ENCODE measurements at regions not wholly inside any gene's neighbourhood (a gene's known extent, or its start where the extent isn't known, plus 50 kb on each side); places are given as distances from the start of the nearest gene placed in this dataset.

- Histone ChIP-seq H3K9ac (ENCODE audit: low read depth, low read length) (no peak overlapping the region), H3K56ac (ENCODE audit: extremely low read depth, insufficient read depth, low read length) (no peak overlapping the region), H3K4me2 (ENCODE audit: low read depth, low read length) (no peak overlapping the region), H4K20me1 (ENCODE audit: insufficient read depth, low read length) (no peaks in the 10 kb centered on the region), H3K4me1 (ENCODE audit: control insufficient read depth, insufficient read depth, low read length) (no peaks in the 10 kb centered on the region), H3K27me3 (ENCODE audit: control insufficient read depth, insufficient read depth, low read length) (no peaks in the 10 kb centered on the region), H3K14ac (replicated peaks; ENCODE audit: low read depth, low read length) (no peak overlapping the region), H2BK15ac (ENCODE audit: low read depth, low read length) (no peak overlapping the region), H2BK120ac (ENCODE audit: low read depth, low read length) (no peak overlapping the region), H3K4ac (ENCODE audit: low read depth, low read length) (no peak overlapping the region), H3K36me3 (ENCODE audit: control insufficient read depth, insufficient read depth, low read length) (no peaks in the 10 kb centered on the region), H3K79me1 (ENCODE audit: low read depth in 1 of 2, low read length in 2 of 2) (no peaks in the 10 kb centered on the region), H4K91ac (ENCODE audit: insufficient read depth, low read depth, low read length) (no peak overlapping the region), H2AK5ac (ENCODE audit: low read depth, low read length) (no peak overlapping the region), H3K9me3 (ENCODE audit: control insufficient read depth, insufficient read depth, low read length) (0 out of 2 replicates have a peak, but pooled peaks cover 2% of the 10 kb centered on the region), H3K9me1 (ENCODE audit: insufficient read depth, low read length) (no peaks in the 10 kb centered on the region), H4K5ac (ENCODE audit: low read depth, low read length) (no peak overlapping the region), H2BK20ac (ENCODE audit: low read depth, low read length) (no peak overlapping the region), H2BK5ac (ENCODE audit: low read depth, low read length, poor library complexity, severe bottlenecking) (no peak overlapping the region), H4K8ac (ENCODE audit: low read depth in 2 of 2, low read length in 2 of 2) (no peak overlapping the region), H2AK9ac (replicated peaks; ENCODE audit: low read depth, low read length, poor library complexity) (no peak overlapping the region), H3K23ac (ENCODE audit: low read depth, low read length) (no peak overlapping the region), H3K27ac (ENCODE audit: insufficient read depth, low read length) (no peak overlapping the region), H2AFZ (replicated peaks; ENCODE audit: low read length, poor library complexity) (no peak overlapping the region), H3K18ac (ENCODE audit: low read depth, low read length) (no peak overlapping the region), H3K4me3 (ENCODE audit: insufficient read depth, low read depth, low read length) (no peak overlapping the region)
- CTCF ChIA-PET = no interaction called here
- dilution Hi-C loops (cut with HindIII; ENCODE audit: low sequenced_read_pairs, unreplicated experiment) = no loop called here
- DNase-seq (no peak), ATAC-seq (ENCODE audit: low read depth) (no peak)
- TF ChIP-seq POLR2A (IDR thresholded peaks at IDR 0.05; ENCODE audit: low read depth, low read length) (no peak), MAZ (IDR thresholded peaks at IDR 0.05; ENCODE audit: borderline replicate concordance, low read depth, low read length) (no peak), SMC3 (IDR thresholded peaks at IDR 0.05; ENCODE audit: low read depth, low read length) (no peak), ELK1 (IDR thresholded peaks at IDR 0.05; ENCODE audit: borderline replicate concordance, low read depth, low read length) (no peak), BHLHE40 (IDR thresholded peaks at IDR 0.05; ENCODE audit: low read depth, low read length) (no peak), FOS (IDR thresholded peaks at IDR 0.05; ENCODE audit: low read depth, low read length) (no peak), NFE2L2 (IDR thresholded peaks at IDR 0.05; ENCODE audit: low read depth, low read length) (no peak)
- TF ChIP-seq, protein P1, sequence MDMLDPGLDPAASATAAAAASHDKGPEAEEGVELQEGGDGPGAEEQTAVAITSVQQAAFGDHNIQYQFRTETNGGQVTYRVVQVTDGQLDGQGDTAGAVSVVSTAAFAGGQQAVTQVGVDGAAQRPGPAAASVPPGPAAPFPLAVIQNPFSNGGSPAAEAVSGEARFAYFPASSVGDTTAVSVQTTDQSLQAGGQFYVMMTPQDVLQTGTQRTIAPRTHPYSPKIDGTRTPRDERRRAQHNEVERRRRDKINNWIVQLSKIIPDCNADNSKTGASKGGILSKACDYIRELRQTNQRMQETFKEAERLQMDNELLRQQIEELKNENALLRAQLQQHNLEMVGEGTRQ (IDR thresholded peaks at IDR 0.05; ENCODE audit: low read depth, low read length) = no peak
- WGBS, 2 experiments (ENCODE audit: extremely low coverage in 2 of 2, insufficient read length in 1 of 2) = no CpG with 5 or more reads among the region's 2 CpGs
- intact Hi-C loops (cut with micrococcal nuclease) = no loop called here
- in situ Hi-C loops (cut with MboI; ENCODE audit: low sequenced_read_pairs) = no loop called here
- BruUV-seq (replicated peaks) = no TSS peak
- POLR2A ChIA-PET (ENCODE audit: unreplicated experiment) = no interaction called here
These were observed 427.8 kb downstream of the NR4A2 start for GRCh38 chr2:155904720-155905119.

Data from IMR-90 (cell line).